GM23338 (cell line): ENCODE measurements at regions not wholly inside any gene's neighbourhood (a gene's known extent, or its start where the extent isn't known, plus 50 kb on each side); places are given as distances from the start of the nearest gene placed in this dataset.

Source experiments
- ATAC-seq: fragments of 200-7000 bp; cut with Tn5 transposase; 3 replicates; pipeline ENCODE4 v1.9.1; 2020
- DNase-seq: peaks from one replicate; pipeline ENCODE4 v3.0.0-alpha.2; 2015; ENCODE audit warnings: low spot score
- H2AFZ ChIP-seq: fragments of 200-600 bp; sonication (generic); 2 replicates; pipeline ENCODE4 v1.8.0; 2016; ENCODE audit warnings: antibody characterized with exemption, mild to moderate bottlenecking, moderate library complexity
- H3F3A ChIP-seq: fragments of 200-600 bp; sonication (generic); replicated peaks from 2 replicates; pipeline ENCODE4 v1.8.0; 2017; ENCODE audit warnings: antibody characterized with exemption, mixed run types, low read depth
- H3K27ac ChIP-seq: fragments of 200-600 bp; sonication (generic); 2 replicates; pipeline ENCODE4 v1.6.1; 2016; ENCODE audit warnings: low read depth
- H3K27me3 ChIP-seq: fragments of 200-600 bp; sonication (generic); 2 replicates; pipeline ENCODE4 v1.8.0; 2016; ENCODE audit warnings: mild to moderate bottlenecking, mixed run types, moderate library complexity; ENCODE audit not compliant: insufficient read depth
- H3K36me3 ChIP-seq: fragments of 200-600 bp; sonication (generic); 2 replicates; pipeline ENCODE4 v1.8.0; 2016; ENCODE audit warnings: mild to moderate bottlenecking; ENCODE audit not compliant: insufficient read depth
- H3K4me1 ChIP-seq: fragments of 200-600 bp; sonication (generic); 2 replicates; pipeline ENCODE4 v1.8.0; 2016; ENCODE audit warnings: mild to moderate bottlenecking, moderate library complexity; ENCODE audit not compliant: insufficient read depth
- H3K4me2 ChIP-seq: fragments of 200-600 bp; sonication (generic); 2 replicates; pipeline ENCODE4 v1.7.1; 2017; ENCODE audit warnings: mixed run types
- H3K4me3 ChIP-seq: fragments of 200-600 bp; sonication (generic); 2 replicates; pipeline ENCODE4 v1.6.1; 2016; ENCODE audit warnings: mixed run types
- H3K79me2 ChIP-seq: fragments of 200-600 bp; sonication (generic); replicated peaks from 2 replicates; pipeline ENCODE4 v1.8.0; 2017; ENCODE audit warnings: mild to moderate bottlenecking; ENCODE audit not compliant: insufficient read depth
- H3K9me2 ChIP-seq: fragments of 200-600 bp; sonication (generic); 2 replicates; pipeline ENCODE4 v1.8.0; 2017; ENCODE audit not compliant: insufficient read depth
- H4K20me1 ChIP-seq: fragments of 200-600 bp; sonication (generic); replicated peaks from 2 replicates; pipeline ENCODE4 v1.8.0; 2017; ENCODE audit warnings: mild to moderate bottlenecking; ENCODE audit not compliant: insufficient read depth
- H3K27ac Mint-ChIP-seq: 2 replicates; pipeline ENCODE4 v1.8.0; 2020; ENCODE audit warnings: inconsistent platforms, mild to moderate bottlenecking, moderate library complexity, mixed read lengths
- H3K27me3 Mint-ChIP-seq: 3 replicates; pipeline ENCODE4 v1.8.0; 2022; ENCODE audit warnings: low read depth, mild to moderate bottlenecking, moderate library complexity, mixed read lengths, inconsistent platforms; ENCODE audit not compliant: insufficient read depth, poor library complexity
- H3K36me3 Mint-ChIP-seq: 3 replicates; pipeline ENCODE4 v1.8.0; 2021; ENCODE audit warnings: low read depth, mild to moderate bottlenecking, inconsistent platforms, moderate library complexity, mixed read lengths
- H3K4me1 Mint-ChIP-seq: 3 replicates; pipeline ENCODE4 v1.8.0; 2020; ENCODE audit warnings: mild to moderate bottlenecking, inconsistent platforms, mixed read lengths
- H3K4me3 Mint-ChIP-seq: 3 replicates; pipeline ENCODE4 v1.8.0; 2021; ENCODE audit warnings: moderate library complexity, mild to moderate bottlenecking, inconsistent platforms, mixed read lengths
- H3K9me3 Mint-ChIP-seq: 3 replicates; pipeline ENCODE4 v1.8.0; 2020; ENCODE audit warnings: moderate library complexity, mild to moderate bottlenecking, inconsistent platforms, mixed read lengths
- CREB1 ChIP-seq: fragments of 250-450 bp; sonication (Bioruptor Pico); IDR thresholded peaks from 2 replicates; pipeline ENCODE4 v1.5.0; 2020; ENCODE audit warnings: low read depth, mild to moderate bottlenecking, moderate library complexity
- CTCF ChIP-seq, 2 experiments: fragments of 200-600 bp in 1 of 2; sonication (generic) in 1 of 2; conservative IDR thresholded peaks; 2 replicates each; pipeline versions ENCODE4 v1.5.1 to v1.6.1; 2016 to 2017; ENCODE audit warnings: antibody characterized with exemption in 2 of 2, low read depth in 2 of 2, mild to moderate bottlenecking in 2 of 2, moderate library complexity in 1 of 2
- EZH2 ChIP-seq: fragments of 200-600 bp; sonication (generic); IDR thresholded peaks from one replicate; pipeline ENCODE4 v1.8.0; 2017; ENCODE audit warnings: antibody characterized with exemption, mild to moderate bottlenecking, low read depth; ENCODE audit not compliant: unreplicated experiment
- EZH2phosphoT487 ChIP-seq: fragments of 200-600 bp; sonication (generic); IDR thresholded peaks from one replicate; pipeline ENCODE4 v1.8.1; 2018; ENCODE audit warnings: antibody characterized with exemption; ENCODE audit not compliant: unreplicated experiment
- JUNB ChIP-seq: IDR thresholded peaks from one replicate; pipeline ENCODE4 v1.6.1; 2016; ENCODE audit warnings: antibody characterized with exemption; ENCODE audit not compliant: unreplicated experiment
- NANOG ChIP-seq: IDR thresholded peaks from 2 replicates; pipeline ENCODE4 v1.6.1; 2016; ENCODE audit warnings: antibody characterized with exemption, borderline replicate concordance
- ZNF114 ChIP-seq: fragments of 250-450 bp; sonication (Bioruptor Pico); IDR thresholded peaks from 2 replicates; pipeline ENCODE4 v1.5.0; 2020; ENCODE audit warnings: mild to moderate bottlenecking, moderate library complexity
- ZNF462 ChIP-seq: fragments of 250-450 bp; sonication (Bioruptor Pico); IDR thresholded peaks from 2 replicates; pipeline ENCODE4 v1.5.0; 2020; ENCODE audit warnings: mild to moderate bottlenecking, moderate library complexity

GRCh38 chr20:56693217-56693616, 64.1 kb downstream of the TFAP2C start (continued):
- TF ChIP-seq ZNF462 (CRISPR knock-in tag) (no peak), EZH2 (no peak), CTCF (conservative IDR thresholded peaks at IDR 0.05; ENCODE audit: low read depth in 2 of 2) (no peak), ZNF114 (CRISPR knock-in tag) (no peak)

GRCh38 chr20:56697476-56697875, 68.4 kb downstream of the TFAP2C start:
- ATAC-seq (no peak), DNase-seq (no peak)
- no peaks in the 10 kb centered on the region for H3F3A ChIP-seq
- H3K4me1 Mint-ChIP-seq: peaks cover 5% of the 10 kb centered on the region; the same call in 2 of the 3 replicates
- no peak overlapping the region for H3K27ac Mint-ChIP-seq
- H3K27me3 Mint-ChIP-seq: peaks cover 11% of the 10 kb centered on the region
- H3K27ac ChIP-seq: no peak overlapping the region
- no peaks in the 10 kb centered on the region for H3K4me1 ChIP-seq
- no peaks in the 10 kb centered on the region for H4K20me1 ChIP-seq
- H3K27me3 ChIP-seq: no peaks in the 10 kb centered on the region
- no peaks in the 10 kb centered on the region for H3K79me2 ChIP-seq
- no peak overlapping the region for H3K4me3 Mint-ChIP-seq
- H3K4me2 ChIP-seq: no peak overlapping the region
- no peaks in the 10 kb centered on the region for H3K9me2 ChIP-seq
- H3K36me3 Mint-ChIP-seq: no peaks in the 10 kb centered on the region
- no peak overlapping the region for H2AFZ ChIP-seq
- no peaks in the 10 kb centered on the region for H3K36me3 ChIP-seq
- H3K4me3 ChIP-seq: no peak overlapping the region
- no peaks in the 10 kb centered on the region for H3K9me3 Mint-ChIP-seq
- TF ChIP-seq ZNF462 (CRISPR knock-in tag): no peak
- no peak for TF ChIP-seq ZNF114 (CRISPR knock-in tag)
- no peak for TF ChIP-seq CREB1 (CRISPR knock-in tag)
- no peak for TF ChIP-seq NANOG
- no peak for TF ChIP-seq EZH2
- TF ChIP-seq EZH2phosphoT487: no peak
- no peak for TF ChIP-seq JUNB
